NCI-H1417 (cell line): ENCODE measurements at regions not wholly inside any gene's neighbourhood (a gene's known extent, or its start where the extent isn't known, plus 50 kb on each side); places are given as distances from the start of the nearest gene placed in this dataset.
A peak's percentile ranks its signal among the peaks of the same experiment; 100 is the strongest.

ENCODE experiments used
- DNase-seq, 3 experiments: peaks; one replicate each; lab custom pipeline; 2025; lab: John Stamatoyannopoulos, UW

DNA sequence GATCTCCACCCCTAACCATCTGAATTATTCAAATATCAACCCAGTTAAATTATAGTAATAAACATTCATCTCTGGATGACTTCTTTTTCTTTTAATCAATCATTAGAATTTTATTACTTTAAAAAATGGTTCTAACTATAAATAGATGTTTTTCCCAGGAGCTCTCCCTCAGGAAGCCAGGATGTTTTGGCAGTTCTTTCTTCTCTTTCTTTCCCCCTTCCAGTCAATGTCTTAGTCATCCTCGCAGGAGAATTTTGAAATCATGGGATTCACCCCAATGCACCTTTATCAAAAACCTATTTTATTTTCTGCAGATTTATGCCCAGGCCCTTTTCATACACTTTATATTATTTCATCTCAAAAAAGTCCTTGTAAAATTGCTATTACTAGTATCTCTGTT is 711.6 kb downstream of the CDH11 start:
- no peak for DNase-seq

DNA sequence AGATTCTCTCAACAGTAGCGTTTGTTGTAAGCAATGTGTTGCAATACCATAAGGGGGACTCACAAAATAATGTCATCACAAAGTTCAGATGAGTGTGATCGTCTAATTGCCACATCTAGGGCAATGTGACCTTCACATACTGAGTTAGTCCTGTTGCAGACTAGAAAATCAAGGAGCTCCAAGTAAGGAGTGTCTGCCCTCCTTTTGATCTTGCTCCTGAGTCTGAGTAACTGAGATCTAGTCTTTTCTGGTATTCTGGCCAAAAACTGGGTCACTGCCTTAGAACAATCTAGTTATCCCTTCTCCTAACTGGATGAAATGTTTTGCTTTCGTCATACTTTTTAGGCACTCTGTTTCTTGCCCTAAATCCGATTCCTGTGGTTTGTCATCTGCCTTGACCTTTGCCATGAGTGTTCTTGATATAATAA is 712.1 kb downstream of the CDH11 start:
- DNase-seq = no peak

DNA sequence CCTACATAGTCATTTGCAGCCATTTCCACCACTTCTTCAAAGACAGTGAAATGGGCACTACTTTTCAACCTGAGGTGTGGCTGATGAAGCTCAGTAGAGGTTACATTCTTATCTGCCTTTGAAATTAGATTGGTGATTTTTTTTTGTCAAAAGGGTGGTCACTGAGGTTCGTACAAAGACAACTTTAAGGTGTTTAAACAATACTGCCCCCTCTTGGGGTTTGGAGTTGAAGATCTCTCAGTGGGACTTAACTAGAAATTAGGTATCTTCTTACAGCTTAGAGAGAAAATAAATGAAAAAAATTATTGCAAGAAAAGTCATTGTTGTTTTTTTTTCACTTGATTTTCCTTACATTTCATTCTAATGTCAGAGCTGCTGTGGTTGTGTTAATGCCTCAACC is 713.2 kb downstream of the CDH11 start:
- DNase-seq = no peak

DNA sequence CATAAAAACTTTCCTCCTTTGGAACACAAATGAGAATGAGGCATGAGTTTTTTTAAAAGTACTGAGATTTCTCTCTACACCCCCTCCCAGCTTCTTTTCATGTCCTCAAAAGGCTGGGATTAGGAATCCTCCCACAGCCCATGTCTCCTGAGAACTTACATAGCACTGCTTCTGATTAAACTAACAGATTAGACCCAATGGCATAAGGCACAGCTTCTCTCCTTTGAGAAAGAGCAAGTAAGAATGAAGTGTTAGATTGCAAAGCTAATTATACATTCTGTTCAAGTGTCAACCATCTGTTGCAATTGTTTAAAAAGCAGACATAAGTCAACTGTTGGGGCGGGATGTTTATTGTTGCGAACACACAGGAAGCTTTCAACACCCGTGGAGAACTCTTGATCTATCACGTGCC is 715.1 kb downstream of the CDH11 start:
- peak in 2 of 3 experiments; percentile 19 to 60 for DNase-seq

DNA sequence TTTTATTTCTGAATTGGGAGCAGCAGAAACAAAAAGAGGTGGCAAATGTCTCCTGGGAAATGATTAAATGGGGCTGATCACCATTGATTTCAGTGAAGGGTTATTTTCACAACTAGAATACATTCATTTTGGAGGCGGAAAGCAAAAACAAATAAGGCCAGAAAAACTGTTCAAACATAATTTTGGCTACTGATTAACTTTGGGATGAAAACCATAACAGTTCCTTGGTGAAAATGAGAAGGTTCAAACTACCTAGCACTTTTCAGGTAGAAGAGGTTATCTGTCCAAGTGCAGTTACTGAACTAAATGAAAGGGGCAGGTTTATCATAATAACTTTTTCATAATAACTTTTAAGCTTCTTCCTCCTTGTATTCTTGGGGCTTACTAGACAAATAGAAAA is 718.5 kb downstream of the CDH11 start:
- no peak for DNase-seq

DNA sequence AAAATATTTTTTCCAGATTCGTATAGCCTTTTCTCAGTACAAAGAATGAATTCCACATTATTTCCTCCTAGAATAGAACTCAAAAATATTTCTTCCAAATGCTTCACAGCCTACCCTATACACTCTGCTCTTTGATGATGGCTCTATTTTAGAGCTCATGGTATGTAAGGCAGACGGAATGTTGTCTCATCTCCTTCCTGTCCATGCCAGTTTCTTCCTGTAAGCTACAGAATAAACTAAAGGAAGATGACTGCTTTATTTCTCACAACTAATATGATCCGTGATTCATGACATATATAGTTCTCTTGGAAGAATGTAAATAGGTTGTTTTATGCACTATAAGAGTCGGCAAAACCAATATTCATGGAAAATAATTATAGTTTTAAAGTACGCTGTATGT is 723.1 kb downstream of the CDH11 start:
- no peak for DNase-seq

DNA sequence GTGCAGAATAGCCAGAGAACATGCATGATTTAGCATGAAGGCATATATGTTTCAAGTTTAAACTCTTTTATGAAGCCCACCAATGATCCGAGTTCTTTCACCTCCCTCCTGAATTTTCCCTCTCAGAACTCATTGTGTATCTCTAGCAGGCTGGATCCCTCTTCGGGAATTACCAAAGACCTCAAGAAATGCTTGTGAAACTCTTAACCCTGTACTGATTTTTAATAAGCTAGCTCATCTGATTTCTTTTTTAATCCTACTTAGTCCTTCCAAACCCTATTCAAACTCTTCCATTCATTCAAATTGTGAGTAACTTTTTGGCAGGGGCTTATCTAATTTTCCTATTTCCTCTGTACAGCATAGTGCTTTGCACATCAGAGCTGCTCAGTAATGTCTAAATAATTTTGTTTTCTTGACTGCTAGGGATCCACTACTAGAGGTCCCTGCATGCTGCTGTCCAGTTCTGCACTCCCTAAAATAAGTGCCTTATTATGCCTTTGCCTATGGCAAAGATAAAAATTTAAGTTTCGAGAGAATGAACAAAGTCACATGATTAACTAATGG is 723.8 kb downstream of the CDH11 start:
- DNase-seq = no peak

DNA sequence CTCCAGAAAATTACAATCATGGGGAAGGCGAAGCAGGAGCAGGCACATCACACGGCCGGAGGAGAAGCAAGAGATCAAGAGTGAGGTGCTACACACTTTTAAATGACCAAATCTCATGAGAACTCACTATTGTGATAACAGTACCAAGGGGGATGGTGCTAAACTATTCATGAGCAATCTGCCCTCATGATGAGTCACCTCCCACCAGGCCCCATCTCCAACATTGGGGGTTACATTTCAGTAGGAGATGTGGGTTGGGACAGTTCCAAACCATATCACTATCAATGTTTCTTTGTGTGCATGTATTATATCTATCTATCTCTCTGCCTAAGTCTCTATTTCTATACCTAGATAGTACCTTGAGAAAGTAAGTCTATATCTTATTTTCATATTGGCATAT is 724.8 kb downstream of the CDH11 start:
- no peak for DNase-seq

DNA sequence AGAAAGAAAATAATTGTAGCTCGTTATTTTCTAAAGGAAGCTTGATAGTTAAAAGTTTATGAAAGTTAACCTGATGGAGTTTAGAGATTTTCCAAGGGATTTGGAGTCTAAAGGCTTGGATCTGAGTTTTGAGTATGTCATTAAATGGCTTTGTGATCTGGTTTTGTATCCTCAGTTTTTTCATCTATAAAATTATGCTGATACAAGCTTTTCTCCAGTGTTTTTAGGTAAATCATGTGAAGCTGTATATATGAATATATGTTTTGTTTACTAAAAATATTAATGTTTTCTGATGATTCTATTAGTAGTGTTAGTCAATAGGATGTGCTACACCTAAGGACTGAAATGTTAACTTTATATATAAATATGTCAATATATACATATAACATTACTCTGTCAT is 727.8 kb downstream of the CDH11 start:
- no peak for DNase-seq

DNA sequence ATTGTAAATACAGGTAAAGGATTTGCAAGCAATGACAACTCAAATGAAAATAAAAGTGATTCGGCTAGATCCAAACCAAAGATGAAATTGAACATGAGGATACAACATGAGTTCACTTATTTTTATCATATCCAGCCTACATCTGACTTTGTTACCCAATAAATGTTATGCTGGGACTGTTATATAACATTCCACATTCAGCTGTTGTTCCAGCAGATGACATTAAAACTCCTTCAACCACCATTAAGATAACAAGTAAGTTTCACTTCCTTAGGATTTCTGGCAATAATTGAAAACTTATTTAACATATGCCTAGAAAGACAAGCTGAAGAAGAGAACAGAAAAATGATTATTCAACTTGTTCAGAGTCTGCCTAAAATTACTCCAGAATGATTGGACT is 729.4 kb downstream of the CDH11 start:
- no peak for DNase-seq

DNA sequence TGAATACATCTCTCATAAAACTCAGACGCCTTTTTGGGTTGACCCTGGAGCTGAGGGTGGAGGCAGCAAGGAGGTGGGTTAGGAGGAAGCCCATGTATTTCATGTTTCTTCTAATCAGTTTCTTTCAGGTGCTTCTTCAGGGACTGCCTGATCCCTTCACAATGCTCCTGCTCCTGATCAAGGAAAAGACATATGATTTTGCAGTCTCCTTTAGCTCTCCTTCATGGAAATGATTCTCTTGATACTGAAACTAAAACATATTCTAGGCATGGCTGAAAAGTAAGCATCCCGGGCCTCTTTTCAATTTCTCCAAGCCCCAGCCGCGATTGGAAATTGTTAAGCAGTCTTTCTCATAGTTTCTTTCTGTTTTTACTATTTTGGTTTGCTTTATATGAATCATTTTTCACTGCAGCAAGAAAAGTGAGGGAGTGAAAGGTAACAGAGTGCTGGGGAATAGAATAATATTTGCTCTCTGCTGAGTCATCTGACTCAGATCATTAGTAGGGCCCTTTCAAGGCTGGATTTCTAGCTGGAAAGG is 730.7 kb downstream of the CDH11 start:
- no peak for DNase-seq

DNA sequence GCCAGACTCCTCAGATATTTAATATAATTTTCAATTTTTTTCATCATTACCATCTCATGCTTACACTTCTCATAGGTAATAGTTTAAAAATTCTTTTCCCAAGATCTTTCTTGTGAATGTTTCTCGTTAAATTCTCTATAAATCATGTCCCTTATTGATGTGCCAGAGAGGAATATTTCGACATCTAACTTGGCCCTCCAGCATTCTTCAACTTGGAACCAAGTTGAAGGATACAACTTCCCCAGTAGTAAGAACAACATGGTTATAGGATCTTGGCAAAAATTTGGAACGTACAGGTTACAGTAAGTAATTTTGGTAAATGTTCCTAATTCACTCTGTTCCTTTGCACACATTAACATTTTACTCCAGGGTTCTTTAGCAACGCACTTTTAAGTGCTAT is 731.8 kb downstream of the CDH11 start:
- no peak for DNase-seq

DNA sequence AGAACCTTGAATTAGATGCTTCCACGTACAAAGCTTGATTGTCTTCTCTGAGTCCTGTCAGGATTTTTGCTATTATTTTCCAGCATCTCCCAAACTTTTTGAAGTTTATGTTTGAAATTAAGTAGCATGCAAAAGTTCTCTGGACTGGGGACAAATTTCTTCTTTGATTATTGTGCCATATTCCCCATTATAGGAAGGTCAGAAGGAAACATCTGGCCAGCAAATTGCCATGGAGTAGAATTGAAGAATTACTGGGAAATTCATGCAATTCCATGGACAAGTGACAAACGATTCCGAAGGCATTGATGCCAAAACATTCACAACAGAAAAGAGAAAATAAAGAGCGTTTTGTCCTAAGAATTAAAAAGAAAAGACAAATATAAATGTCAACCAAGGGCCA is 737.2 kb downstream of the CDH11 start:
- DNase-seq = no peak

DNA sequence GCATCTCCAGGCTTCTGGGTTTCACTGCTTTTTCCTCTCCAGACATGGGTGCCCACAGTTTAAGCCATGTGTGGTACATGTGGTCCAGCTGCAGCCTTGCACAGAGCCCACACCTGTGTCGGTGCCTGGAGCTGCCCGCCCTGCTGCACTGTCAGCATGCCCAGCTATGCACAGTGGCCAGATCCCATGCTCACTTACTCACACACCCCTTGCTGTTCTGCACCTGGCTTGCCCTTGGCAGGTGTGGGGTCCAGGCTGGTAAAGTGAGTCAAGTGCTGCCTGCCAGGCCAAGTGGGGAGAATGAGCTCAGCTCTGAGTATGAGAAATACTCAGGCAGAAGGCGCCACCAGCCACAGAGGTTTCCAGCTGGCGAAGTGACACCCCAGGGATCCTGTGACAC is 739.9 kb downstream of the CDH11 start:
- DNase-seq = peak in 1 of 3 experiments; percentile 3

DNA sequence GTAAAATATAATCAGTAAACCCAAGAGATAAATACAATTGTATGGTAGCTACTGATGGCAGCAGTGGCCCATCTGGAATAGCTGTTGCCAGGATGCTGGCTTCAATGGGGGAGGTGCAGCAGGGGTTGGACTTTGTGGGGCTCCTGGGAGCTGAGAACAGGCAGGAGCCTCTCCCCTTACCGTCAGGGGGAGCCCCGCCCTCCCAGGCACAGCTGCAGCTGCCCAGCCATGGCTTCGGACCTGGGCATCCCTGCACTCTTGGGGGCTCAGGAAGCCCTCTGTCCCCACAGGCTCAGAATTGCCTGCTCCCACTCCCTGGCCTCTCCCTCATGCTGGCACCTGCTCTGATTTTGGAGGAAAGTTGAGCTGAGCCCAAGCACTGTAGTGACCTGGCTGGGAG is 741.1 kb downstream of the CDH11 start:
- no peak for DNase-seq

DNA sequence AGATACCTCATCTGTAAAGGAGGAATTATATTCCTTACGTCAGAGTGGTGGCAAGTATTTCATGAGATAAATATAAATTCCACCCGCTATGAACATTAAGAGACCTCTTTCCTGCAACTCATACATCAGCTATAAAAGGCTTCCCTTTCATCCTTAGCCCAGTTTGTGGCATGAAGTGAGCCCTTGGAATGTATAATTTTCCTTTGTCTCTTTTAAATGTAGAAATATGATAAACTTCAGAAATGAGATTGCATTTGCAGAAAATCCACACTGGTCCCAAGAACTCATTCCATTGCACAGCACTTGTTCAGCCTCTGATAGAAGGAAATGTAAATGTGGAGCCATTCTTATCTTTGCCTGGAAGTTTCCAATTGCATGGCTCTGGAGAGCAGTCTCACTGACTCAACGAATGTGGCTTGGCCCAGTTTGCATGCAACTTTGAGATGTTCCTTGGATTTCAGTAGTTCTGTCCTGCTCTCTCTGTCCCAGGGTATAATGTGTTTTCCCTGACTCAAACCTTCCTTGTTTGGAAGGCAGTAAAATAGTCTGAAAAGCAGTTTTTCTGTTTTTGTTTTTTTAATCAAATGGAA is 746.4 kb downstream of the CDH11 start:
- DNase-seq = no peak

DNA sequence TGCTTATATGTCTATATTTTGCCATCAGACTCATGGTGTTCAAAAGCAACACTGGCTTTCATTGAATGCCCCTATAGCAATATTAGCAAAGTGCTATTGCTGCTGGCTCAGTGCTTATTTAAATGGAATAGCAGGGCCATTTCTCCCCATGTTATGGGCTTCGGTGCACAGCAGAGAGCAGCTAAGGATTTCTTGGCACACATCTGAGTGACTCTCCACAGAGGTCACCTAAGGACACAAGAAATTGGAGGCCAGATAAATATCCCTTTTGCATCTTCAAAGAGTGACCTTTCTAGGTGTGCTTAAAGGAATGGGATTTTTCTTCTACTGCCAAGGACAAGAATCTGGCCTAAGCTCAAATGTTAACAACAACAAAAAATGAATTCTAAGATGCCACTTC is 751.8 kb downstream of the CDH11 start:
- DNase-seq = no peak

DNA sequence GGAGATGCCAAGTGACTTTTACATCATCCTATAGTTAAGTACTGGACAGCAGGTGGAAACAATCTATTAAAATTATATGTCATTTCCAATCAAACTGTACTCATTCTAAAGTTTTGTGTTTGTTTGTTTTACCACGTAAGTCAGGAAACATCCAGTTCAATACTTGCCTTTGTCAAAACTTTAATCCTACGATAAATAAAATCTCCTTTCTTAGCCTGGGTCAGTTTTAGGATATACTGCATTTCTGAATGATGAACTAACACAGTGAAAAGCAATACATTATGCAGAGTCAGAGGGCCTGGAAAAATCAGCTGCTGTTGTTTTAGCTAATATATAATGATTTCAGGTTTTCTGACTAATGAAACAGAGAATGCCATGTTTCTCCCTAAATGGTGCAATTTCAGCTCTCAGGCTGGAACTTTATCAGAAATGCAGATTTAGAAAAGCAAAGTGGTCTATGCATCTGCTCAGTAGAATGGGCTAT is 756.4 kb downstream of the CDH11 start:
- no peak for DNase-seq

DNA sequence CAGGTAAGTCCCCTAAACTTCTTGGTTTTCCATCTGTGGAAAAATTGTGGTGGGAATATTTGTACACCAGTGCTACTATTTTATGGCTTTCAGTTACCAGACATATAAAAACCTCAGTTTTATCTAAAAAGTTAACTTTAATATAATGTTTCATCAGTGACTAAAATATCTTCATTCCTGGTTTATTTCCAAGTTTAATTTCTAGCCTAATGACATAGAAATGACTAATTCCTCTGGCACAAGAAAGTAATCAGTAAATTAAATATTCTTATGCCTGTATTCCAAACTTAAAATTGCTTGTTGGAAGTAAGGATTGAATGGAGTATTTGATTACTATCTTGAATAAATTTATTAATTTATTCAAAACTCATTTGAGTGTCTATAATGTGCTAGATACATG is 757.0 kb downstream of the CDH11 start:
- no peak for DNase-seq

DNA sequence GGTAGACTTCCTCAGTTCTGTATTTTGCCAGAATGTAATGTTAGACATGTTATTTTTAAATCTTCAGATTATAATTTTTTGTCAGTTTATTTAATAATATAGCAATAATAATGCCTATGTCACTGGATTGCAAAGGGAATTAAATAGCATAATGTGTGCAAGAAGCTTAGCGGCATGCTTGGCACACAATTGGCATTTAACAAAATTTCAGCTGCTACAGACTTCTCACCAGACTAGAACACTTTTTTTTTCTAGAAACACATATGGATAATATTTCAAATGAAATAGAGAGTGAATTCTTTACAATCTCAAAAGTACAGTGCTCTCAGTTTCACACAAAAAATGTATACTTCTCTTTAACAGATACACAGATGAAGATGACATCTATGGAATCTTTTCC is 757.4 kb downstream of the CDH11 start:
- no peak for DNase-seq

DNA sequence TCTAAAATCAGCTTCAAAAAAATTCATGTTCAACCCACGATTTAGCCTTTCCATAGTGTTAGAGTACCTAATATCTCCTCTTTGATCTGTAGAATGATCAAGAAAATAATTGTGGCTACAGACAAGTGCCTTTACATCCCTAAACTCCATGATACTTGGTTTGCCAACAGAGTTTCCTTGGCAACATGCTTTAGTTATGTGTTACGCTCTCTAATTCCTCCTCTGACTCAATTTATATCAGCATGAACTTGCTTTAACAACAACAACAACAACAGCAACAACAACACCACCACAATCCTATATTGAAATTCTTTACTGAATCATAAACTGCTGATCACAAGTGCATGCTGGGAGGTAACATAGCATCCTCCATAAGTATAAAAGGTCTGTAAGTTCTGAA is 757.8 kb downstream of the CDH11 start:
- DNase-seq = no peak

DNA sequence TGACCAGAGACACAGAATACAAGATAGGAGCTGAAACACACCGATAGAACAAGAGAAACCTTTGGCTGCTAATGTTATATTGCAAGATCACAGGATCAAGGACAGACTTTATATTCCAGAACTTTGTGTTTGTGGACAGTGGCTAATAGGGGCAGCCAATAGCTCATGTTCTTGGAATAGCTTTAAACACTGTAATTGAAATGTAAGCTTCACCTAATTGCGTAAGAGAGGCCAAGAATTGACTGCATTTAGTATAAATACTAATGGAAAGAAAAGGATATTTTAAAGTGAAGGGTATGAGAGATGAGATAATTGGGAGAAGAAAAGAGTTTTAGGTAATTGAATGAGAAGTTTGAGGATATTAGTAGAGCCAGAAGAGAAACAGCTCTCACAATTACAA is 758.8 kb downstream of the CDH11 start:
- no peak for DNase-seq

DNA sequence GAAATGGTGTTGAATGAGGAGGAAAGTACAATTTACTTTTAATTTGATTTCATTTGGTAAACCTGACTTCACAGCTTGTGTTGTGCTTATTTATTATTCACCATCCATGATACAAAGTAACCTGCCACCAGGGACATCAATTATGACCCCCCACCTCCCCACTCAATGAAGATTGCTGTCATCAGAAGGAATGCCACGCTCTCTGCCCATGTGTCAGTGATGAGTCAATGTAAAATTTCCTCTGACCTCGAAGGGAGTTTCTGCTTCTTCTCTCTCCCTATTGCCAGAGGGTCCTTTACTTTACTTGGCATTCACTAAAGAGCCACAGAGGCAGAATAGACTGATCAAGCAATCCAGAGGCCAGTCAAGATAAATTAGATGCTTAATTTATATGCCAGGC is 759.7 kb downstream of the CDH11 start:
- DNase-seq = no peak

DNA sequence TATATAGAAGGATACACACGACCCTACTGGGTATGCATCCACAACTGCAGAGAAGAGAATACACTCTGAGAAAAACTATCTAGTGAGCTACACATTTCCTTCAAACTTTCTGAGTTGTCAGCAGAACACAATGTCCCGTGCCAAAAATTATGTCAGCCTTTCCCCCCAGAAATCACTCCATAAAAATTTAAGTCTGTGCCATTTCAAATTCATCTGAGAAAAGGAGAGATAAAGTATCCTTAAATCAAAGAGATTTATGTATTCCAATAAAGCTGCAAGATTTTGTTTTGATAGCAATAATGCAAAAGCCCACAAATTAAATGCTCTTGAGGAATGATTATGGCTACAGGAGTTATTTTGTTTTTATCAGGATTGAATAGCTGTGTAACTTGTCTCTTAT is 760.1 kb downstream of the CDH11 start:
- no peak for DNase-seq
